OCI-LY7 (cell line): ENCODE measurements at regions not wholly inside any gene's neighbourhood (a gene's known extent, or its start where the extent isn't known, plus 50 kb on each side); places are given as distances from the start of the nearest gene placed in this dataset.
"Not testable (repeated sequence)": the region's sequence is repeated elsewhere in the genome, so short reads cannot be mapped to it uniquely, and the experiment has no call there.

Experiments
- EZH2phosphoT487 ChIP-seq: fragments of 200-600 bp; sonication (generic); IDR thresholded peaks from 2 replicates; pipeline ENCODE4 v1.6.1; 2018; ENCODE audit warnings: low read depth, borderline replicate concordance, mild to moderate bottlenecking, mixed run types, antibody characterized with exemption, low read length, moderate library complexity, mixed read lengths
- TF ChIP-seq, protein P1 (sequence below): fragments of 200-600 bp; sonication (generic); conservative IDR thresholded peaks from 2 replicates; pipeline ENCODE4 v1.5.1; 2014; ENCODE audit warnings: mild to moderate bottlenecking, antibody characterized with exemption, low read length, moderate library complexity, mixed read lengths

DNA sequence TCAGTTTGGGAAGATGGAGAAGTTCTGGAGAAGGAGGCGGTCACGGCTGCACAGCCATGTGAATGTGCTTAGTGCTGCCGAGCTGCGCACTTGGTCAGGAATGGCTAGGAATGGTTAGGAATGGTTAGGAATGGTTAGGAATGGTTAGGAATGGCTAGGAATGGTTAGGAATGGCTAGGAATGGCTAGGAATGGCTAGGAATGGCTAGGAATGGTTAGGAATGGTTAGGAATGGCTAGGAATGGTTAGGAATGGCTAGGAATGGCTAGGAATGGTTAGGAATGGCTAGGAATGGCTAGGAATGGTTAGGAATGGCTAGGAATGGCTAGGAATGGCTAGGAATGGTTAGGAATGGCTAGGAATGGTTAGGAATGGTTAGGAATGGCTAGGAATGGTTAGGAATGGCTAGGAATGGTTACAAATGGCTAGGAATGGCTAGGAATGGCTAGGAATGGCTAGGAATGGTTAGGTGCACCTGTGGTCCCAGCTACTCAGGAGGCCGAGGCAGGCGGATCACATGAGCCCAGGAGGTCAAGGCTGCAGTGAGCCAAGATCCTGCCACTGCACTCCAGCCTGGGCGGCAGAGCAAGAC, 94.7 kb upstream of the PPP1R26 start:
- TF ChIP-seq EZH2phosphoT487, result not testable (repeated sequence)
- TF ChIP-seq, protein P1, sequence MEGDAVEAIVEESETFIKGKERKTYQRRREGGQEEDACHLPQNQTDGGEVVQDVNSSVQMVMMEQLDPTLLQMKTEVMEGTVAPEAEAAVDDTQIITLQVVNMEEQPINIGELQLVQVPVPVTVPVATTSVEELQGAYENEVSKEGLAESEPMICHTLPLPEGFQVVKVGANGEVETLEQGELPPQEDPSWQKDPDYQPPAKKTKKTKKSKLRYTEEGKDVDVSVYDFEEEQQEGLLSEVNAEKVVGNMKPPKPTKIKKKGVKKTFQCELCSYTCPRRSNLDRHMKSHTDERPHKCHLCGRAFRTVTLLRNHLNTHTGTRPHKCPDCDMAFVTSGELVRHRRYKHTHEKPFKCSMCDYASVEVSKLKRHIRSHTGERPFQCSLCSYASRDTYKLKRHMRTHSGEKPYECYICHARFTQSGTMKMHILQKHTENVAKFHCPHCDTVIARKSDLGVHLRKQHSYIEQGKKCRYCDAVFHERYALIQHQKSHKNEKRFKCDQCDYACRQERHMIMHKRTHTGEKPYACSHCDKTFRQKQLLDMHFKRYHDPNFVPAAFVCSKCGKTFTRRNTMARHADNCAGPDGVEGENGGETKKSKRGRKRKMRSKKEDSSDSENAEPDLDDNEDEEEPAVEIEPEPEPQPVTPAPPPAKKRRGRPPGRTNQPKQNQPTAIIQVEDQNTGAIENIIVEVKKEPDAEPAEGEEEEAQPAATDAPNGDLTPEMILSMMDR, result not testable (repeated sequence)
